ENCODE measurements at regions not wholly inside any gene's neighbourhood (a gene's known extent, or its start where the extent isn't known, plus 50 kb on each side); places are given as distances from the start of the nearest gene placed in this dataset.

GRCh38 chr9:81526587-81526986 lies 162.8 kb downstream of the TLE1 start:
- TF ChIP-seq TAF1 (IDR thresholded peaks at IDR 0.05; ENCODE audit: borderline replicate concordance, insufficient read depth, low read length), result no peak

GRCh38 chr9:81522716-81523551 lies 166.4 kb downstream of the TLE1 start:
- TF ChIP-seq SIN3A (IDR thresholded peaks at IDR 0.05; ENCODE audit: borderline replicate concordance, insufficient read depth, low read length), result no peak

- TF ChIP-seq, protein P1, sequence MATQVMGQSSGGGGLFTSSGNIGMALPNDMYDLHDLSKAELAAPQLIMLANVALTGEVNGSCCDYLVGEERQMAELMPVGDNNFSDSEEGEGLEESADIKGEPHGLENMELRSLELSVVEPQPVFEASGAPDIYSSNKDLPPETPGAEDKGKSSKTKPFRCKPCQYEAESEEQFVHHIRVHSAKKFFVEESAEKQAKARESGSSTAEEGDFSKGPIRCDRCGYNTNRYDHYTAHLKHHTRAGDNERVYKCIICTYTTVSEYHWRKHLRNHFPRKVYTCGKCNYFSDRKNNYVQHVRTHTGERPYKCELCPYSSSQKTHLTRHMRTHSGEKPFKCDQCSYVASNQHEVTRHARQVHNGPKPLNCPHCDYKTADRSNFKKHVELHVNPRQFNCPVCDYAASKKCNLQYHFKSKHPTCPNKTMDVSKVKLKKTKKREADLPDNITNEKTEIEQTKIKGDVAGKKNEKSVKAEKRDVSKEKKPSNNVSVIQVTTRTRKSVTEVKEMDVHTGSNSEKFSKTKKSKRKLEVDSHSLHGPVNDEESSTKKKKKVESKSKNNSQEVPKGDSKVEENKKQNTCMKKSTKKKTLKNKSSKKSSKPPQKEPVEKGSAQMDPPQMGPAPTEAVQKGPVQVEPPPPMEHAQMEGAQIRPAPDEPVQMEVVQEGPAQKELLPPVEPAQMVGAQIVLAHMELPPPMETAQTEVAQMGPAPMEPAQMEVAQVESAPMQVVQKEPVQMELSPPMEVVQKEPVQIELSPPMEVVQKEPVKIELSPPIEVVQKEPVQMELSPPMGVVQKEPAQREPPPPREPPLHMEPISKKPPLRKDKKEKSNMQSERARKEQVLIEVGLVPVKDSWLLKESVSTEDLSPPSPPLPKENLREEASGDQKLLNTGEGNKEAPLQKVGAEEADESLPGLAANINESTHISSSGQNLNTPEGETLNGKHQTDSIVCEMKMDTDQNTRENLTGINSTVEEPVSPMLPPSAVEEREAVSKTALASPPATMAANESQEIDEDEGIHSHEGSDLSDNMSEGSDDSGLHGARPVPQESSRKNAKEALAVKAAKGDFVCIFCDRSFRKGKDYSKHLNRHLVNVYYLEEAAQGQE (IDR thresholded peaks at IDR 0.05; ENCODE audit: insufficient read depth in 1 of 2, low read depth in 2 of 2, low read length in 2 of 2), result no peak
- TF ChIP-seq SIN3A (IDR thresholded peaks at IDR 0.05; ENCODE audit: borderline replicate concordance, insufficient read depth, low read length) (no peak), FOXP2 (optimal IDR thresholded peaks at IDR 0.05; ENCODE audit: borderline replicate concordance, extremely low read depth, extremely low read length, insufficient read depth) (no peak), TAF1 (IDR thresholded peaks at IDR 0.05; ENCODE audit: borderline replicate concordance, insufficient read depth, low read length) (no peak), POLR2AphosphoS5 (IDR thresholded peaks at IDR 0.05; ENCODE audit: low read depth, low read length) (no peak)
Observed at GRCh38 chr9:81521892-81522291, 167.5 kb downstream of the TLE1 start.

DNA sequence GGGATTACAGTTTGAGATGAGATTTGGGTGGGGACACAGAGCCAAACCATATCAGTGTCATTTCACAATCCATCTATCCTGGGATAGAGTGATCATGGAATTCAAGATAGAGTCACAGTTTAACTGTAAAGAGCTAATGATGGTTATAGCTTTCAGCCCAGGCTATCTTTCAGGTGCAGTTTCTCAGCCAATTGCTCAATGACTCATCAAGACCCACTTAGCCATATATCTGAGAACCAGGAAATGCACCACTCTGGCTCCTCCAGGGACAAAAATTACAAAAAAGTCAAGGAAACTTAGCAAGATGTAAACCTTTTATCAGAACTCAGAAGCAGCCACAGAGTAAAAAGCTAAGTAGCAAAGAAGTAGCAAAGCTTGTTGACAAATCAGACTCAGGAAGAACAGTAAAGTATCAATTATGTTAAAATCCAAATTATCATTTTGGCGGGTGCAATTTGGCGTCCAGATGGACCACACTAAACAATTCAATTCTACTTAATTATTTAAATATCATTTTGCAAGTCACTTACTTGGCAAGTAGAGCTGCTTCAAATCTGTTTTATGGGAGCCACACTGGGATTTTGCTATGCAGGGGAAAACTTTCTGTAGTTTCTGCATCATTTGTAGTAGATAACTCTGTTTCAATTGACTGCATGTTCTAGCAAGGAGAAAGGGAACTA lies 169.4 kb downstream of the TLE1 start:
- TF ChIP-seq POLR2AphosphoS5 (IDR thresholded peaks at IDR 0.05; ENCODE audit: low read depth, low read length) (no peak), FOXP2 (optimal IDR thresholded peaks at IDR 0.05; ENCODE audit: borderline replicate concordance, extremely low read depth, extremely low read length, insufficient read depth) (no peak), TAF1 (IDR thresholded peaks at IDR 0.05; ENCODE audit: borderline replicate concordance, insufficient read depth, low read length) (no peak), SIN3A (IDR thresholded peaks at IDR 0.05; ENCODE audit: borderline replicate concordance, insufficient read depth, low read length) (no peak)
- TF ChIP-seq, protein P1 (IDR thresholded peaks at IDR 0.05; ENCODE audit: insufficient read depth in 1 of 2, low read depth in 2 of 2, low read length in 2 of 2), result no peak

DNA sequence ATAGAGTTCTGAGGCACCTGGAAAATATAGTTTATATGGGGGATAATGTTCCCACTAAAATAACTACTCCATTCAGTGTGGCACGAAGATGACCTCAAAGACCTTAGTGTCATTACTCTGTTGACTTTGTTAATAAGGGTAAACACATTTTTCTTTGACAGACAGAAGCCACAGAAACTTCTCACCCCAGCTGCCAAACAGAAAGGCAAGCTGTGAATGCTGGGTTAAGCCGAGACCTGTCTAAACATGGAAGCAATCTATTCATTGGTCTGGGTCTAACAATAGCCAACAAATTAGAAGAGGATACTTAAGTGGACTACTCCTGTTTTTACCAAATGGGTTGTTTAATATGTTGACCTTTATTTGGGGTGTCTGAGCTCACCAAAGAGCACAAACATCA lies 171.4 kb downstream of the TLE1 start:
- no peak for TF ChIP-seq SIN3A (IDR thresholded peaks at IDR 0.05; ENCODE audit: borderline replicate concordance, insufficient read depth, low read length)
- no peak for TF ChIP-seq TAF1 (IDR thresholded peaks at IDR 0.05; ENCODE audit: borderline replicate concordance, insufficient read depth, low read length)
- no peak for TF ChIP-seq POLR2AphosphoS5 (IDR thresholded peaks at IDR 0.05; ENCODE audit: low read depth, low read length)

GRCh38 chr9:81513059-81513458 lies 176.3 kb downstream of the TLE1 start:
- TF ChIP-seq POLR2AphosphoS5 (IDR thresholded peaks at IDR 0.05; ENCODE audit: low read depth, low read length), result no peak

DNA sequence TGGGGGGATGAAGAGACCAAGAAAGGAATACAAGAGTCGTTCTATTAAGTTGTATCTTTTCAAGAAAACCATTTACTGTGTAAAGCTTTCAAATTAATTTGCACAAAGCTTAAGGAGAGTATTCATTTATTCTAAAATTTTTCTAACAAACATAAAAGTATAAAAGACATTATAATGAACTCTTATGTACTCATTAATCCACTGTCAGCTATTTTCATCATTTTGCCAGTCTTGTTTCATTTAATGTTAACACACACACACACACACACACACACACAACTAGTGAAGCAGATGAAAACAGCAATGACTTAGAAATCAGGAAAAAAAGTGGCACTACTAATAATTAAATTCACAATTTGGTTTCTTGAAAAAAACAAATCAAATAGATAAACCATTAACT lies 176.7 kb downstream of the TLE1 start:
- TF ChIP-seq SIN3A (IDR thresholded peaks at IDR 0.05; ENCODE audit: borderline replicate concordance, insufficient read depth, low read length) (no peak), TAF1 (IDR thresholded peaks at IDR 0.05; ENCODE audit: borderline replicate concordance, insufficient read depth, low read length) (no peak), FOXP2 (optimal IDR thresholded peaks at IDR 0.05; ENCODE audit: borderline replicate concordance, extremely low read depth, extremely low read length, insufficient read depth) (no peak), POLR2AphosphoS5 (IDR thresholded peaks at IDR 0.05; ENCODE audit: low read depth, low read length) (no peak)
- TF ChIP-seq, protein P1 (IDR thresholded peaks at IDR 0.05; ENCODE audit: insufficient read depth in 1 of 2, low read depth in 2 of 2, low read length in 2 of 2), result no peak
